Endothelial cell of hepatic sinusoid (primary cell): ENCODE measurements at regions not wholly inside any gene's neighbourhood (a gene's known extent, or its start where the extent isn't known, plus 50 kb on each side); places are given as distances from the start of the nearest gene placed in this dataset.
"Not testable (repeated sequence)": the region's sequence is repeated elsewhere in the genome, so short reads cannot be mapped to it uniquely, and the experiment has no call there.

Source experiments
- in situ Hi-C: cut with HindIII; loops from 2 replicates; pipeline ENCODE4 v1.10.0; 2017; ENCODE audit warnings: low sequenced_read_pairs

- in situ Hi-C loops: no loop called here
Measured at GRCh38 chrX:128436397-128437103, 384.3 kb upstream of the ACTRT1 start.

DNA sequence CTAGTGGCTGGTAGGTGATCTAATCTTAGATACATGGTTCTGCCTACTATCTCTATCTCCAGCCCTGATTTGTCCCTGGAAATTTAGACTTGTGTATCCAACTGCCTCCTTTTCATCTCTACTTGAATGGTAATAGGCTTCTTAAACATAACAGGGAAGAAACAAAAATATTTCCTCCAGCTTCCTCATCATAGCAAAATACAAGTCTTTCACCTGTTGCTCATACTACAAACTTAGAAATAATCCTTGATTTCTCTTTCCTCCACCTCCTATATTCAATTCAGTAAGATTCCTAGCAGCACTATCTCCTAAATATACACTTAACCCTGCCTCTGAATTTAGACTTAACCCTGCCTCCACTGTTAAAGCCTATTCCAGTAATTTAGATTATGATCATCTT lies 373.3 kb upstream of the ACTRT1 start:
- in situ Hi-C loops: no loop called here

- in situ Hi-C loops: no loop called here
Measured at GRCh38 chrX:128408842-128409241, 356.6 kb upstream of the ACTRT1 start.

- in situ Hi-C loops: no loop called here
Measured at GRCh38 chrX:128396601-128397000, 344.4 kb upstream of the ACTRT1 start.

- in situ Hi-C loops: not testable (repeated sequence)
Measured at GRCh38 chrX:128383846-128384245, 331.6 kb upstream of the ACTRT1 start.

GRCh38 chrX:128365492-128365891 lies 313.3 kb upstream of the ACTRT1 start:
- in situ Hi-C loops: no loop called here

GRCh38 chrX:128335671-128336070 lies 283.5 kb upstream of the ACTRT1 start:
- in situ Hi-C loops: no loop called here

- in situ Hi-C loops: no loop called here
Measured at GRCh38 chrX:128334821-128335220, 282.6 kb upstream of the ACTRT1 start.

GRCh38 chrX:128310912-128311311 lies 258.7 kb upstream of the ACTRT1 start:
- in situ Hi-C loops: no loop called here

DNA sequence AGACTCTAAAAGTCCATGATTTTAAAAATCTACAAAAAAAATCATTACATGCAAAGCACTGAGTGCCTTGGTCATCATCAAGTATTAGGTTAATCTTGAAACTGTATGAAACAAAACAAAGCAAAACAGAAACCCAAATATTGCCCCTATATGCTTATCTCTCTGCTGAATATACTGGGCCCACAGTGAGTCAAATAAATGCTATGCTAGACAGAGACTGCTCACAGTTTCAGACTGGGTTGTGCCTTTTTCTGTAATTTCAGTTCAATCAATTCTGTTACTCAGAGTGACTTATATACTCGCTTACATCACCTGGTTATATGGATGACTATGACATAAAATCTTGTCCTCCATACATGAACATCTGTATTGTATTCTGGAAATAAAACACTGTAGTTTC lies 257.1 kb upstream of the ACTRT1 start:
- in situ Hi-C loops: no loop called here

GRCh38 chrX:128294198-128294597 lies 242.0 kb upstream of the ACTRT1 start:
- in situ Hi-C loops: no loop called here

- in situ Hi-C loops: no loop called here
Measured at GRCh38 chrX:128287693-128288092, 235.5 kb upstream of the ACTRT1 start.

DNA sequence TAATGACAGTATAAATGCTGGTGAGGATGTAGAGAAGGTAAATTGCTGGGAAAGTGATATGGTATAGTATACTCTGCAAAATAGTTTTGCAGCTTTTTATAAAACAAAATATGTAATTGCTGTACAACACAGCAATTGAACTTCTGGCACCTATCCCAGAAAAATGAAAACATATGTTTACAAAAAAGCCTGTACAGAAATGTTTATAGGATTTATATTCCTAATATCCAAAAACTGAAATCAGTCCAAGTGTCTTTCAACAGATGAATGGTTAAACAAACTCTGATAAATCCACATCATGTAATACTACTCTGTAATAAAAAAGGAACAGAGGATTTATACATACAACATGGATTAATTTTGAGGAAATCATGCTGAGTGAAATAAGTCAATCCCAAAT lies 198.4 kb upstream of the ACTRT1 start:
- in situ Hi-C loops: no loop called here

DNA sequence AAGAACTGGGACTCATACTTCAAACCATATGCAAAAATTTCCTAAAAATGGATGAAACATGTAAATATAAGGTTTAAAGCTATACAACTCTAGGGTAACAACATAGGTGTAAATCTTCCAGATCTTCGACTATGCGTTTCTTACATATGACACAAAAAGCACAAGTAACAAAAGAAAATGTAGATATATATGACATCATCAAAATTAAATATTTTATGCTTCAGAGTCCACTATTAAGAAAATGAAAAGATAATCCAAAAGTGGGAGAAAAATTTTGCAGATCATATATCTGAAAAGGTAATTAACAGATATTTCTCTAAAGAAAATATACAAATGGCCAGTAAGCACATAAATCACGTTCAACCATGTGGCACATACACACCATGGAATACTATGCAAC lies 164.2 kb upstream of the ACTRT1 start:
- in situ Hi-C loops: no loop called here

- in situ Hi-C loops: no loop called here
Measured at GRCh38 chrX:128165884-128166408, 113.7 kb upstream of the ACTRT1 start.

DNA sequence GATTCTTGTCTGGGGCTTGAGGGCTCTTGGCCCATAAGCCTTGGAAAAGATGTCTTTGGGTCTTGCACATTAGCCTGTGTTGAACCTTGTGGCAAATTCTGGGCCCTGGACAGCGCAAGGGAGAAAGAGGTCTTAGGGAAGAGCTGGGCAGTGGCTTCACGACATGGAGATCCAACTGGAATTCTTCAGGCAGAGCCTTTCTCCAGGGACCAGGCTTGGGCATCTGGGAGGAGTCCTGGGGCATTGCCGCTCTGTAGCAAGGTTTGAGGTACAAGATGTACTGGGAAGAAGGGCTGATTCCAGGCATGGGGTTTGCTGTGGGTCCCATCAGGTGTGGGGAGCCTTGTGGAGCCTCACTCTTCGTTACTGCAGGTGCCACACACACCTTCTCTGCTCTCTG lies 104.0 kb upstream of the ACTRT1 start:
- in situ Hi-C loops: no loop called here

GRCh38 chrX:128142745-128143144 lies 90.5 kb upstream of the ACTRT1 start:
- in situ Hi-C loops: no loop called here

- in situ Hi-C loops: no loop called here
Measured at GRCh38 chrX:128106630-128107029, 54.4 kb upstream of the ACTRT1 start.

GRCh38 chrX:128105659-128106058 lies 53.5 kb upstream of the ACTRT1 start:
- in situ Hi-C loops: no loop called here
